Activated gamma-delta T cell (primary cell): ENCODE measurements at regions not wholly inside any gene's neighbourhood (a gene's known extent, or its start where the extent isn't known, plus 50 kb on each side); places are given as distances from the start of the nearest gene placed in this dataset.

ENCODE experiments used
- DNase-seq: peaks from one replicate; lab custom pipeline; 2025; lab: John Stamatoyannopoulos, UW

DNA sequence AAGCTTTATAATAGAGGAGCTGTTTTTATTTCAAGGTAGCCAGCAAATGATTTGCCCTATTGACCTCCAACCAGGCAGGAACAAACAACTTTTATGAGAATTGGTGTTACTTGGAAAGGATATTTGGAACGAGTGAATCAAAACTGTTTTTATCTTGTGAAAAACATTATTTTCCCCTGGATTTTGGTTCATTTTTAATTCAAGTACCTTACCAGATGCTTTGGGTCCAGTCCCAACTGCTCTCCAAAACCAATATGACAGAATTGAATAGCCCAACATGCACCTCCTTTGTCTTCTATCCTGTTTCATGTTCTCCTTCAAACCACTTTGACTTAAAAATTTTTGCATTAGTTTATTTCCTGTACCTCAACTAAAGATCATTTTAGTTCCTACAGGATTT, 178.6 kb upstream of the RBMS1 start:
- DNase-seq = no peak

DNA sequence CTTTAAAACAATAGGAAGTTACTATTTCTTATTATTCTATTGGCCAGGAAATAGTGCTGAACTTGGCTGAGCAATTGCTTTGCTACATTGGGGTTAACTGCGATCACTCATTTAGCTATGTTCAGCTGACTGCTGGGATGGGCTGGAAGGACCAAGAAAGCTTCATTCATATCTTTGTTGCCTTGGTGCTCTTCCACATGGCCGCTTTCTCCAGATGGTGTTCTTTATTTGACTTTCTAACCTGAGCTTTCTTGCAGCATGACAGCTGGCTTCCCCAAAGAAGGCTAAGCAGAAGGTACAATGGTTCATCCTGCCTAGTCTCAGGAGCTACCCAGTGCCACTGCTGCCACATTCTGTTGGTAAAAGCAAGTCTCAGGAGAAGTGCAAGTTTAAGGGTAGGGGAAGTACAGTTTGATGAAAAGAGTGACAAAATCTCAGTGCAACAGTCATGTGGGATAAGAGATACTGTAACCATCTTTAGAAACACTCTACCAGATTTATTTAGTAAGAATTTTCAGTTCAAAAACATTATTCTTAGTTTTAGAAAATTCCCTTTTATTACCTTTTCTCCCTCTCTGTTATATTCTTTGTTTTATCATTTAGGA, 180.6 kb upstream of the RBMS1 start:
- DNase-seq = no peak

GRCh38 chr2:160679686-160680085, 186.1 kb upstream of the RBMS1 start:
- DNase-seq = no peak

DNA sequence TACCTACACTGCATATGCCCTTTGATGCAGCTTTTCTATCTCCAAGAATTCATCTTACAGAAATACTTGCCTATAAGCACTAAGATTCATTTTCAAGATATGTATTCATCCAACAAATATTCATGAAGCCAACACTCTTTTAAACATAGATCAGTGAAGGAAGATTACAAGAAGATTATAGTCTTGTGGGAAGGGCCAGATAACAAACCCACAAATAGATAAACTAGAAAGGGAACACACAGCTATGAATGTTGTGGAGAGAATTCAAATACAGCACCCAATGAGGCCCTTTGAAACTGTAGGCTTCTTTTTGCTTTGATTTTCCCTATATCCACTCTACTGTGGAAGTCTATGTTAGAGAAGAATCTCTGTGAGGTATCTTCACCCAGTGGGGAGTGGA, 186.7 kb upstream of the RBMS1 start:
- DNase-seq = no peak

GRCh38 chr2:160680974-160681373, 187.4 kb upstream of the RBMS1 start:
- DNase-seq = no peak

GRCh38 chr2:160683206-160683605, 189.6 kb upstream of the RBMS1 start:
- DNase-seq = no peak

GRCh38 chr2:160687629-160688028, 194.0 kb upstream of the RBMS1 start:
- no peak for DNase-seq

DNA sequence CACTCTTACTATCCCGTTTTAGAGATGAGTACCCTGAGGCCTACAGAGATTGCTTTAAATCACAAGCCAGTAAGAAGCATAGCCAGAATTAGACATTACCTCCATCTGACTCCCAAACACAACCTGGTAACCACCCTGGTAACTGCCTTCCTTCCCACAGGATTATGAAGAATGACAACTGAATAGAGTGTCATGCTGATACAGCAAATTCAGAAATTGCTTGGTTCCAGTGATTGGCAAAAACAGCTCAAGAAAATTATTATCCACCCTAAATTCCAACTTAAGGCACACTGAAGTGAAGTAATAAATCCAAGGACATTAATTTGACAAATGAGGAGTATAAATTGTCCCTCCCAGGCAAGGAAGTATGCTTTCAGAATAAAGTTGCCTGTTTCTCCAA, 195.8 kb upstream of the RBMS1 start:
- no peak for DNase-seq

DNA sequence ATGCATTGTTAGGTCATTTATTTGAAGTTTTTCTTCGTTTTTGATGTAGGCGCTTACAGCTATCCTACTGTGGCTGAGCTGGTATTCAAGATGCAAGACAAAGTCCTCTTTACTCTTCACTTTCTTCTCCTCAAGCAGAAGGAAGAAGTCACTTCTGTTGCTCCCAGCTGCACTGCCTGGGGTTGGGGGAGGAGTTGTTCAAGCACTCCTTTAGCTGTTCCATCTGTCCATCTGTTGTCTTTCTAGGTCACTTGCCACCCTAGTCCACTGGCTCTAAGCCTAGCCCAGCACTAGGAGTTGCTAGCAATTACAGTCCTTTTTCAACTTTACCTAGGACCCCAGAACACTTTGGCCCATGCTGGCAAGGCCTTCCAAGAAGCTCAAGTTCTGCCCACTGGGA, 200.6 kb upstream of the RBMS1 start:
- no peak for DNase-seq

DNA sequence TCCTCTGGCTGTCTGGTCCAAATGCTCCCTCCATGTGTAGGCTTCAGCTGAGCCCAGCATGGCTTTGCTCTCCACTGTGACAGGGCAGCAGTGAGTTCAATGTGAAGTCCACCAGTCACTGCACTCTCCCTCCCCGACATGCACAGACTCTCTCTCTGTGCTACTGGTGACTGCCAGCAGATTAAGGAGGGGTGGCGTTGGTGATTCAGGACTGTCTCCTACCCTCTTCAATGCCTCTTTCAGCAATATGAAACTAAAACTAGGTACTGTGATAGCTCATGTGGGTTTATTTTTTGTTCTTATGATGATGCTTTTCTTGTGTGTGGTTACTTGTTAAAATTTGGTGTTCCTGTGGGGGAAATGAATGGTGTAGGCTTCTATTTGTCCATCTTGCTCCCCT, 201.0 kb upstream of the RBMS1 start:
- no peak for DNase-seq

- DNase-seq = no peak
Measured at GRCh38 chr2:160695402-160696086, 201.9 kb upstream of the RBMS1 start.

DNA sequence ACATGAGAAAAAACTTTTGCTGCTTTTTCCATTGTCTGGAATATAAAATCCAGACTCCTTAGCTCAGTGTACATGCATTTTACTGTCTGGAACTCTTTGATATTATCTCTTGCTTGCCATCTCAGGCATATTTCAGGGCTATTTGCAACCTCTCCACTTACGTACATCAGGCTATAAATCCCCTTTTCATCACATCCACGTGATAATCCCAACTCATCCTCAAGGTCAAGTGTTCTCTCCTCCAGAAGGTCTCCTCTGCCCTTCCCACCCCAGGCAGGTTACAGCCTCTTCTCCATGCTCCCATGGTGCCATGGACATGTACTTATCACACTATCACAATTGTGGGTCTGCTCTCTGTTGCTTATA, 202.5 kb upstream of the RBMS1 start:
- no peak for DNase-seq

DNA sequence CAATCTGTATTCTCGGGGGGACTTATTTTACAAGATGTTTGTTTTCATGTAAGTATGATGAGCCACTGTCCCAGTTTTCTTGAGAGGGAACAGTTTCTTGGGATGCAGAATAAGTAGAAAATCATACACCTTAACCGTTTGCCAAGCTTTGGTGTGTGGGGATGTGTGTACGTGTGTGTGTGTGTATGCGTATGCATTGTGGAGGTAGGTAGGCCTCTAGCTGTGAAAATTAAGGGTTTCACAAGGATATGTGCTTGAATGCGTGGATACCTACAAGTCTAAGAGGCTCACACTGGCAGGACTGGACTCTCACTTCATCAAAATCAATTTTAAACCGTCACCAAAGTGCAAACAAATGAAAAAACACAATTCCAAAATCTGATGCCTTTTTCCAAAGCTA, 204.2 kb upstream of the RBMS1 start:
- DNase-seq = no peak

GRCh38 chr2:160700021-160700814, 206.6 kb upstream of the RBMS1 start:
- no peak for DNase-seq

- no peak for DNase-seq
Measured at GRCh38 chr2:160701822-160702221, 208.2 kb upstream of the RBMS1 start.

DNA sequence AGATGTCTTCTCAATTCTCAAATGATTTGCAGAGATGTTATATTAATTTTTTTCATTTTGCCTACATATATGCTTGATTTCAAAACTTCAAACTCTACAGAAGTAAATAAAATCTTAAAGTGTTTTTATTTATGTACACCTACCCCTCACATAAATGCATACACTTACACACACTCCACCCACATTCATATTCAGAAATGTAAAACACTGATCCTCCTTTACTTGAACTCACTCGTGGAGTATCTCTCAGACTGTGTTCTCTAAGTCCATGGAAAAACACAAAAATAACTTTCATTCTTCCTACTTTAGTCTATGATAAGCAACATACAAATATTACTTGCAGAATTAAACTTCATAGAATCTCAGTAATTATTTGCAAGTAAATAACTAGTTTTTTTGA, 209.1 kb upstream of the RBMS1 start:
- no peak for DNase-seq

DNA sequence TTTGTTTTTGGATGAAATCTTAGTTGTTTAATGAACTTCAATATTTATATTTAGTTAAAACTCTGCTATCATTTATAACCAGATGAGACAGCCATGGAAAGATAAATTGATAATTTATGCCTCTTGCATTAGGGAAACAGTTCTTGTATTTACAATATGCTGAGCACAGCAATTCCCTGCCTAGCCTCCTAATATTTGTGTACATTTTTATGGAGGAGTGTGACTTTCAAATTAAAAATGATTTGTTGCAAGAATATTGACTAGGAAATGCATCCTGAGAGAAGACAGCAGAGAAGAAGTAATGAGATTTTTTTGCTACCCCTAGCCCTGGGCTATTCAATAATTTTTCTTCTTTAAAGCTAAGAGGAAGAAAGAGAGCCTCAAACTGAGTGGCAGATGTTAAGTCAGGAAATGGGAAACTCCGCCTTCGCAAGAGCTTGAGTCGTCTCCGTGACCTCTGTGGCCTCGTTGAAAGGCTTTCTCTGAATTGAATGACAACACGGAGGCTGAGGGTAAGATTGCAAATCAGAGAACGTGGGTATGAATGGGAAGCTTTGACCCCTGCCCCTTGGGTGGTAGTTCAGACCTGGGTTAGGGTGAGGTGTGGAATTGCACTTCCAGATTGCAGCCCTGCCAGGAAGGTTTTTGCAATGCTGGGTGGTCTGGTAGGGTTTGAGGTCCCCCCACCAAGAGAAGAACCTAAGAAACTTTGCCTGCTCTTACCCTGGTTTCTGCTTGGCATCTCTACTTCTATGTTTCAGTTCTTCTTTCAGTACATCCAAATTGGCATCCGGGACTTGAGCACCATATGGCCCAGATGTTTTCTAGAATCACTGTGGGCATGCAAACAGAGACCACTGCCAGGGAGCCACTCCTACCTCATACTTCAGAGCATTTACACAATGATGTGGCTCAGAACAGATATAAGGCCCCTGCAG, 210.3 kb upstream of the RBMS1 start:
- no peak for DNase-seq

DNA sequence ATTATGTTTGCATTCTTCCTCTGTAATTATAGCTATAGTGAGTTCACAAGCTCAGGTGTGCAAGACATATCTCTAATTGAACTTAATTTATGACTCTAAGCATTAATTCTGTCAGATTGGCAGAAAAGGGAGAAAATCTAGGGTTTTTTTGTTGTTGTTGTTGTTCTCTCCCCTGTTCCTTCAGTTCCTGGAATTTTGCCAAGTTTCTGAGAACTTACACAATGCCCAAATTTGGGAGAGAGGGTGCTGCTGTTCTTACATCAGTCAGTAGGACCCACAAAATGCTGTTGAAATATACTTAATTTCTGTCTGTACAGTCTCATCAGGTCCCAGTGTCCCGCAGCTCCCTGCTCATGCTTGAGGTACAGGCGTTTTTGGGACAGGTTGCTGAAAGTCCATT, 221.8 kb upstream of the RBMS1 start:
- DNase-seq = no peak

GRCh38 chr2:160719116-160719515, 225.5 kb upstream of the RBMS1 start:
- DNase-seq = no peak

DNA sequence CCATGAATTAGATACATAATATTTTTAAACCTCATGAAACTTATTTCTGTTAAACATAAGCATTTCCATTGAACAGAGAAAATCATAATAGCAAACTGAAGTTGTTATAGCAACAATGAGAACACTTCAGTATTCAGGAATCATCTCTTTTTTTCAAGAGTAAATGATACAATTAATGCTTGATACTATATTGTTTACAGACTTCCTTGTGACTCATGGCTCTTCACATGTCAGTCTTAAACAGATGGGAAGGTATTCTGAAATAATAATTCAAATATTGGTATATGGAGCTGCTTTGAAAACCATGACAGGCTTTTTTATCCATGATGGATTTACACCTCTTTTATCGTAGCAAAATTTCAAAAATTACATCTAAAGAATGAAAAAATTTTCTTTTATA, 226.5 kb upstream of the RBMS1 start:
- DNase-seq = no peak

- DNase-seq = no peak
Measured at GRCh38 chr2:160721089-160722040, 227.8 kb upstream of the RBMS1 start.
